ENCODE measurements at regions not wholly inside any gene's neighbourhood (a gene's known extent, or its start where the extent isn't known, plus 50 kb on each side); places are given as distances from the start of the nearest gene placed in this dataset.

GRCh38 chr14:98994561-98994960, 277.4 kb downstream of the BCL11B start:
- no peak overlapping the region for H3K4me3 Mint-ChIP-seq
- intact Hi-C loops (cut with micrococcal nuclease) = no loop called here
- no peak for TF ChIP-seq CTCF (IDR thresholded peaks at IDR 0.05)
- CTCF ChIA-PET = no interaction called here
- H3K36me3 Mint-ChIP-seq (ENCODE audit: low read depth) = no peaks in the 10 kb centered on the region
- no peaks in the 10 kb centered on the region for H3K9me3 Mint-ChIP-seq
- DNase-seq (no peak), ATAC-seq (ENCODE audit: low read depth) (no peak)
- H3K4me1 Mint-ChIP-seq = no peaks in the 10 kb centered on the region
- POLR2A ChIA-PET = no interaction called here
- H3K27ac Mint-ChIP-seq = no peak overlapping the region
- no peaks in the 10 kb centered on the region for H3K27me3 Mint-ChIP-seq

GRCh38 chr14:98997526-98998205, 274.3 kb downstream of the BCL11B start:
- no peaks in the 10 kb centered on the region for H3K36me3 Mint-ChIP-seq (ENCODE audit: low read depth)
- no peak overlapping the region for H3K4me3 Mint-ChIP-seq
- no peaks in the 10 kb centered on the region for H3K4me1 Mint-ChIP-seq
- DNase-seq (no peak), ATAC-seq (ENCODE audit: low read depth) (no peak)
- intact Hi-C loops (cut with micrococcal nuclease) = no loop called here
- ChIA-PET POLR2A (no interaction called here), CTCF (no interaction called here)
- peaks cover 2% of the 10 kb centered on the region for H3K9me3 Mint-ChIP-seq
- no peak overlapping the region for H3K27ac Mint-ChIP-seq
- no peak for TF ChIP-seq CTCF (IDR thresholded peaks at IDR 0.05)
- no peaks in the 10 kb centered on the region for H3K27me3 Mint-ChIP-seq

GRCh38 chr14:98999345-98999744, 272.7 kb downstream of the BCL11B start:
- H3K9me3 Mint-ChIP-seq = peaks cover 2% of the 10 kb centered on the region
- intact Hi-C loops (cut with micrococcal nuclease) = no loop called here
- no peaks in the 10 kb centered on the region for H3K36me3 Mint-ChIP-seq (ENCODE audit: low read depth)
- H3K4me3 Mint-ChIP-seq = no peak overlapping the region
- H3K27ac Mint-ChIP-seq = no peak overlapping the region
- H3K4me1 Mint-ChIP-seq = no peaks in the 10 kb centered on the region
- ATAC-seq (ENCODE audit: low read depth) (no peak), DNase-seq (no peak)
- no peak for TF ChIP-seq CTCF (IDR thresholded peaks at IDR 0.05)
- ChIA-PET CTCF (no interaction called here), POLR2A (no interaction called here)
- no peaks in the 10 kb centered on the region for H3K27me3 Mint-ChIP-seq

- intact Hi-C loops (cut with micrococcal nuclease) = no loop called here
- no peak for DNase-seq
- TF ChIP-seq CTCF (IDR thresholded peaks at IDR 0.05) = no peak
- POLR2A ChIA-PET = no interaction called here
- no peaks in the 10 kb centered on the region for H3K36me3 Mint-ChIP-seq (ENCODE audit: low read depth)
- no peaks in the 10 kb centered on the region for H3K4me1 Mint-ChIP-seq
- CTCF ChIA-PET = no interaction called here
- H3K27me3 Mint-ChIP-seq = no peaks in the 10 kb centered on the region
- peaks cover 2% of the 10 kb centered on the region for H3K9me3 Mint-ChIP-seq
- H3K4me3 Mint-ChIP-seq = no peak overlapping the region
- no peak for ATAC-seq (ENCODE audit: low read depth)
- H3K27ac Mint-ChIP-seq = no peak overlapping the region
Measured at GRCh38 chr14:98999901-99000300, 272.1 kb downstream of the BCL11B start.

- Mint-ChIP-seq H3K9me3 (peaks cover 2% of the 10 kb centered on the region), H3K4me1 (no peaks in the 10 kb centered on the region), H3K27ac (no peak overlapping the region), H3K36me3 (ENCODE audit: low read depth) (no peaks in the 10 kb centered on the region), H3K4me3 (no peak overlapping the region), H3K27me3 (no peaks in the 10 kb centered on the region)
- CTCF ChIA-PET = no interaction called here
- no peak for DNase-seq
- intact Hi-C loops (cut with micrococcal nuclease) = no loop called here
- POLR2A ChIA-PET = no interaction called here
- no peak for ATAC-seq (ENCODE audit: low read depth)
- no peak for TF ChIP-seq CTCF (IDR thresholded peaks at IDR 0.05)
Measured at GRCh38 chr14:99001241-99001640, 270.8 kb downstream of the BCL11B start.

Measured in activated B cell treated with CpG ODN at 0.5 μM for 24 hours (primary cell).